HG02870 (cell line): ENCODE measurements at regions not wholly inside any gene's neighbourhood (a gene's known extent, or its start where the extent isn't known, plus 50 kb on each side); places are given as distances from the start of the nearest gene placed in this dataset.
"Not testable (repeated sequence)": the region's sequence is repeated elsewhere in the genome, so short reads cannot be mapped to it uniquely, and the experiment has no call there.

ENCODE experiments used
- ATAC-seq: cut with Tn5 transposase; IDR thresholded peaks from one replicate; pipeline ENCODE4 v1.9.1; 2021; ENCODE audit warnings: mild to moderate bottlenecking, moderate library complexity; ENCODE audit not compliant: unreplicated experiment

GRCh38 chr5:104539618-104540350 lies 977.2 kb upstream of the NUDT12 start:
- no peak for ATAC-seq

DNA sequence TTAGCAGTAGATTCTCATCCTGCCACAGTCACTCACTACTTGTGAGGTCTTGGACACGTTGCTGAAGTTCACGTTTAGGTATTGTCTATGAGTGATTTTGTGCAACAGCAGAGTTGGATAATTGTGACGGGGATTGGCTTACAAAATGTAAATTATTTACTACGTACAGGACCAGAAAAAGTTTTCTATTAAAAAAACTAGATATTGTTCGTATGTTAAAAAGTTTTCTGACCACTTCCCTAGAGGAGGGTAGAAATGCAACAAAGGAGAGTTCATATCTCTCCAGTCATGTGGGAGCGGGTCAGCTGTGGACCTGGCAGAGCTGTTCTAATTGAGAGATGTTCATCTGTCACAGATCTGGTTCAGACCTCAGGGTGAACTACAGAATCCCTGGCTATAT lies 976.1 kb upstream of the NUDT12 start:
- no peak for ATAC-seq

- ATAC-seq, result no peak
Measured at GRCh38 chr5:104533498-104533897, 970.9 kb upstream of the NUDT12 start.

DNA sequence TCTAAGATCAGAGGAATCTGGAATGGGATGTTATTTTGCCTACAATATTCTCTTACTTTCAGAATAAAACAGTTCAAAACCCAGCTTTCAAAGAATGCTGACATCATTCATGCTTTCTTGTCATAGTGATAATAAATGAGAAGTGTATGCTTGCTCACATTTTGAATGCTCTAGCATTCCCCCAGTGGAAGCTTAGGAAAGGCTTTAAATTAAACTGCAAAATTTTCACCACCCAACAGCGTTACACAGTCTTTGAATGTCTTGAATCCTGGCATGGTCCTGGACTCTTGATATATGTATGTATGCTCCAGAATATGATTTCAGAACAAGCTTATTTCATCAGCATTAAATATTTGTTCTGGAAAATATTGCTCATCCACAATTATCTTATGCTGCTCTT lies 964.3 kb upstream of the NUDT12 start:
- ATAC-seq, result no peak

- no peak for ATAC-seq
Measured at GRCh38 chr5:104513640-104514072, 951.1 kb upstream of the NUDT12 start.

DNA sequence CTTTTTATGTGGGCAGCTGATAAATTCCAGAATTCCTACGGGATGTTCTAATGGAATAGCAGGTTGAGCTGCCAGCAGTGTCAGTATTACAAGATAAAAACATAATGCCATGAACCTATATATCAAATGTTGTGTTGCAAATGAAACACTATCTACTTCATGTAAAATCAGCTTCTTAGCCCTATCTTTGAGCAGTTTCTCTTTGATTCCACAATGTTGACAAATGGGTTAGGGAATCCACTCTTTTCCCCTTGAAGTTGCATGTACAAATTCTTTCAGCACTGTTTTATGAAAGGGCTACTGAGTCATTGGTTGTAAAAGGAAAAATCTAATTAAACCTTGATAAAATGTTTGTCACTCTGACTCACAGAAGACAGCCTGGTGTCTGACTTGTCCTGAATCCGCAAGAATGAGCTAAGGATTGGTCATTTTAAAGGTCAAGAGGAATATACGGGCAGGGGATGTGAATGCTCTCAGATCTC lies 950.6 kb upstream of the NUDT12 start:
- ATAC-seq, result no peak

DNA sequence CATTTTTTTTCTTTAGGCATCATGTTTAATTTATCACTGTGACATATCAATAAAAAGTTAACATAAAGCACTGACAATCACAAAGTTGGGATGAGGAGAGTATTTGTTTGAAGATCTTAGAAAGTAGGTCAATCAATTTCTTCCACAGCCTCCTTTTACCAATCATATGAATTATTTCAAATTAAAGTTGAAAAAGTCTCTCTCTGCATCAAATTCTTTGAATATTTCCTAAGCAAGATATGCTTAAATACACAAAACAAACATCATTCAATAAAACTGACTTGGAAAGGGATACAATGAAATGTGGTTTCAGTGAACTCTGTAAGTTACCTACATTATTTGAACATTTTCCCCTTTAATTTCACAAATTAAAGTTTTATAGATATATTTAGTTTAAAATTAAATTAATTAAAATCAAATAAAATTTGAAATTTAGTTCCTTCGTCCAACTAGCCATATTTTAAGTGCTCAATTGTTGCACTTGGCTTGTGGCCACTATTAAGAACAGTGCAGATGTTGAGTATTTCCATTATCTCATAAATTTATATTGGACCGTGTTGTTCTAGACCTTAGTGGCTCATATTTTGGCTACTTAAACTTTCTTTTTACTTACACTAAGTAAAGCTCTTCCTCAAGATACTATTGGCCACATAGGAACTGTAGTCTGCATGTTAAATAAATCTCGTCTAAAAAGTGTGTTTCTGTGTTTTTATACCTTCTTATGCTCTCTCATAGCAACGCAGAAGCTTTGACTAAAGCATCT lies 949.7 kb upstream of the NUDT12 start:
- no peak for ATAC-seq

DNA sequence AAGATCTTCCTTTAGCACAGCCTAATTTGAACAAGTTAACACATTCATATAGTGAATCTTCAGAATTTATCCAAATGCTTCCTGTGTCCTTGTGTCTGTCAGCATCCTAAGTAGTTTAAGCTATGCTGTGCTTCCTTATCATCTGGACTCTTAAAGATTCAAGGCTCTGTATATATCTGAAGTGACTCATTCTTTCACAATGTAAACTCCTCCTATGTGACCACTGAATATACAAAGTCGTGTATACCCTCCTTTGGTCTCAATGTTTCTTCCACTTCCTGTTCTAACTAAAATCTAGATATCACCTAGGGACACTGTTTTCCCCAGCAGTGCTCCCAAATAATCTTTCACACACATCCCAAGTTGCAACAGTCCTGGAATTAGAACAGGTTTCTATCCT lies 935.7 kb upstream of the NUDT12 start:
- ATAC-seq, result no peak

- ATAC-seq, result no peak
Measured at GRCh38 chr5:104494083-104494482, 931.5 kb upstream of the NUDT12 start.

GRCh38 chr5:104472811-104473210 lies 910.2 kb upstream of the NUDT12 start:
- no peak for ATAC-seq

DNA sequence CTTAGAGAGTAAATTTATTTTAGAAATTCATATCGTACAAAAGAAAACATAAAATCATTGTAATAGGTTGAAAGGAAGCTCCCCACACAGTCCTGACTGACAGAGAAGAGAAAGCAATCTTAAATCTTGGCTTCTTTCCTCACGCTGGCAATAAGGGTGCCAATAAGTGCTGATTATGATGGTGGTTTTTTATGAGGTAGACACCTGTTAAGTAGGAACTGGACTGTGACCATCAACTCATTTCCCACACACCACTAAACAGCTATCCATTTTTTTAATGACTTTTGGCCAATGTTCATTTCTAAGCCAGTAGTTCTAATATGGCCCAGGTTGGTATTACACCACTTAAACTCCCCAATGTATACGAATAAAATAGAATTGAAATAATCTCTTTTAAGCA lies 893.5 kb upstream of the NUDT12 start:
- no peak for ATAC-seq

GRCh38 chr5:104452550-104452949 lies 890.0 kb upstream of the NUDT12 start:
- no peak for ATAC-seq

- not testable (repeated sequence) for ATAC-seq
Measured at GRCh38 chr5:104451911-104452310, 889.3 kb upstream of the NUDT12 start.

GRCh38 chr5:104444656-104445055 lies 882.1 kb upstream of the NUDT12 start:
- ATAC-seq, result no peak

- no peak for ATAC-seq
Measured at GRCh38 chr5:104443706-104444105, 881.1 kb upstream of the NUDT12 start.

DNA sequence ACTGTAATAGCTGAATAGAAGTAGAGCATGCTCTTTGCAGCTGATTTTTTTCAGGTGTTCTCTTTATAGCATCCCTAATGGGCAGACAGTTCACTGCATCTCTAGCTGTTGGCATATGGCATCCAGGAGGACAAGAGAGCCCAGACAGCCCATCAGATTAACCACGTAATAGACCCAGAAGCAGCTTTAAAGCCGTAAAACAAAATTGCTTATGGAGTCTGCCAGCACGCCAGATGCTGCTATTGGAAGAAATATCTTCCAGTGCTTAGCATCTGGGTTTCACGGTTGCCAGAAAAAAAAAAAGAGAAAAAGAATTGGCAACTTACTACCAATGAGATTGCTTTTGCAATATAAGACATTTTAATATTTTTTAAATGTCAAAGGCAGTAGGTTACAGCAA lies 869.4 kb upstream of the NUDT12 start:
- ATAC-seq, result no peak

DNA sequence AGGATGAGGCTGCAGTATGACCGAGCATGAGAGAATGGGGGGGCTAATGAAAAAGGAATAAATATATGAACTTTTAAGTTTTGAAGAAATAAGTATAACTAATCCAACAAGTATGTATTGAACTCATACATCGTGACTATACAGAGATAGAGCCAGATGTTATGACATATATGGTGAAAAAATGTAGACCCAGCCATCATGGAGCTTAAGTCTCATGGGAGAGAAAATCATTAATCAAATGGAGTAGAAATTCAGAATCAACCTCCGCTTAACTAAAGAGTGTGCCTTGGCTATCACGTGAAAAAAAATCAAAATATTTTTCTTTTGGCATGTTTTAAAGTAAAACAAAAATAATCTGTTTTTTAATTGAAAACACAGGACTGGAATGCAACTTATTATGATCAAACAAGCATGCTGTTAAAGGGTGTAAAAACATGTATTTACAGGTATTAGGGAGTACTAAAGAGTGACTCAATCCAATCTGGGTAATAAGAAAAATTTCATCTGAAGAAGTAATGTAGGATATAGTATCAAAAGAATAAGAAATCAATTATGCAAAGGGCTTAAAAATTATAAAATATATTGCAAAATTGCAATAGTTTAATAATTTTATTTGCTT lies 868.5 kb upstream of the NUDT12 start:
- ATAC-seq, result no peak

DNA sequence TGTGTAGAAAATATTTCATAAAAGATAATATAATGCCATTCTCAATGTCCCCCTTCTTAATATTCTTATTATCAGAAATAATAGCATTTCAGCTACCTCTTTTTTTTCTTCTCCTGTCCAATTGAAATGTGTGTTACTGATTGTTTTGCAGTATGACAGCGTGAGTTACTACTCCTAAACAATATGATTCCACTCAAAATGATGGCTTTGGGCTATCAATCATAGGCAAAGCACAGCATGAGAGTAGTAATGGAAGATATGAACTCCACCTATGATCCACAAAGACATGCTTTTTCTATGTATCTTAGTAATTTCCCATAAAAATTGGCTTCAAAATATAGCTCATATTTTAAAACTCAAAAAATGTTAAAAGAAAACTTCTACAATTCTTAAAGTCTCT lies 867.3 kb upstream of the NUDT12 start:
- no peak for ATAC-seq

- ATAC-seq, result no peak
Measured at GRCh38 chr5:104421431-104421830, 858.8 kb upstream of the NUDT12 start.

GRCh38 chr5:104418056-104418455 lies 855.5 kb upstream of the NUDT12 start:
- no peak for ATAC-seq

DNA sequence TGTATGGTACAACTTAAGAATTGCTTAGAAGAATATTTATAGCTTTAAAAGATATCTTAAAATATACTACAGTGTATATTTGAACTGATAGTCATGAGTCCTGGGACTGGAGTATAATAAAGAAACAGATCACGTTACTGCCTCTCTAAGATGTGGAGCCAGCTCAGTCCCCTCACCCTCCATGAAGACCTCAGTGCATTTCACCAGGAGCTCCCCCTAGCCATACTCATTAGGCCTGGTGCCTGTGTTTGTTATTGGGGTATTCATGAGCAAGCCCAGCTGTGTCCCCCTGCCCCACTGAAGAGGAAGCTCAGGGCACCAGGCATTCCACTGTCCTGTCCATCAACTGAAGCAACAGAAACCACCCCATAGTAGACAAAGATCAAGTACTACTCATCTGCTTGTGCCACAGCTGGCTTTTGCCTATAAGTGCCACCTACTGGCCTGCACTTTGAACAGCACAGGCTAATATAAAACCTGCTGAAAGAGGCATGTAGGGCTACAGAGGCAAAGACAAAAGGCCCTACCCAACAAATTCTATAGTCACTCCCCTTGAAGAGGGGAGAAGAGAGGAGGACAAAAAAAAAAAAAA lies 850.2 kb upstream of the NUDT12 start:
- ATAC-seq, result peak; percentile 87
